Nephron (organoid): ENCODE measurements at regions not wholly inside any gene's neighbourhood (a gene's known extent, or its start where the extent isn't known, plus 50 kb on each side); places are given as distances from the start of the nearest gene placed in this dataset.

Source experiments
- H3K27ac Mint-ChIP-seq, 3 experiments: 2 replicates each; pipeline ENCODE4 v1.8.0; 2020; ENCODE audit warnings: mixed read lengths in 3 of 3, mild to moderate bottlenecking in 2 of 3, moderate library complexity in 1 of 3
- H3K27me3 Mint-ChIP-seq: 2 replicates; pipeline ENCODE4 v1.8.0; 2021; ENCODE audit warnings: low read depth, mild to moderate bottlenecking, moderate library complexity, mixed read lengths
- H3K36me3 Mint-ChIP-seq: 2 replicates; pipeline ENCODE4 v1.8.0; 2020; ENCODE audit warnings: low read depth, mixed read lengths
- H3K4me1 Mint-ChIP-seq: 2 replicates; pipeline ENCODE4 v1.8.0; 2020; ENCODE audit warnings: mixed read lengths
- H3K4me3 Mint-ChIP-seq, 3 experiments: 2 replicates each; pipeline ENCODE4 v1.8.0; 2020; ENCODE audit warnings: mild to moderate bottlenecking in 3 of 3, mixed read lengths in 3 of 3, moderate library complexity in 2 of 3
- H3K9me3 Mint-ChIP-seq: 2 replicates; pipeline ENCODE4 v1.8.0; 2020; ENCODE audit warnings: mixed read lengths
- TF ChIP-seq, protein P1 (sequence below), 3 experiments: fragments of 200-600 bp; sonication (generic); IDR thresholded peaks; one replicate each; pipeline ENCODE4 v1.5.0; 2021; ENCODE audit warnings: antibody characterized with exemption in 3 of 3; ENCODE audit not compliant: unreplicated experiment in 3 of 3

DNA sequence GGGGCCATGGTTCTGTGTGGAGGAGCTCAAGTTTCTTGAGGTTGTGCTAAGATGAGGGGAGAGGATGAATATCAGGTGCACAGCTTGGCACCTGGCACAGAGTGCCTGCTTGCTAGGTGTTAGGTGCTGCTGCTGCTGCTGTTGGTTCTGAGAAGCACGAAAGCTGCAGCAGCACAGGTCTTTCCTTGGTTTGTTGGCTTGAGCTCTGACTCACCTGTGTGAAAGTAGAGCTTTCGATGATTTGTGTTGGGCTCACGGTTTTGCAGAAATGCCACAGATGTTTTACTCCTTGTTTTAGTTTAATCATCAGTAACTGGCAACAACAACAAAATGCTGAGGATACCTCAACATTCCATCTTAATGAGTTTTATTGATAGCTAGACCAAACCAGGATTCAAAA, 221.6 kb downstream of the BRINP2 start:
- Mint-ChIP-seq H3K36me3 (no peaks in the 10 kb centered on the region), H3K27ac (no peak overlapping the region), H3K4me1 (no peaks in the 10 kb centered on the region), H3K9me3 (no peaks in the 10 kb centered on the region), H3K27me3 (no peaks in the 10 kb centered on the region), H3K4me3 (no peak overlapping the region)
- TF ChIP-seq, protein P1, sequence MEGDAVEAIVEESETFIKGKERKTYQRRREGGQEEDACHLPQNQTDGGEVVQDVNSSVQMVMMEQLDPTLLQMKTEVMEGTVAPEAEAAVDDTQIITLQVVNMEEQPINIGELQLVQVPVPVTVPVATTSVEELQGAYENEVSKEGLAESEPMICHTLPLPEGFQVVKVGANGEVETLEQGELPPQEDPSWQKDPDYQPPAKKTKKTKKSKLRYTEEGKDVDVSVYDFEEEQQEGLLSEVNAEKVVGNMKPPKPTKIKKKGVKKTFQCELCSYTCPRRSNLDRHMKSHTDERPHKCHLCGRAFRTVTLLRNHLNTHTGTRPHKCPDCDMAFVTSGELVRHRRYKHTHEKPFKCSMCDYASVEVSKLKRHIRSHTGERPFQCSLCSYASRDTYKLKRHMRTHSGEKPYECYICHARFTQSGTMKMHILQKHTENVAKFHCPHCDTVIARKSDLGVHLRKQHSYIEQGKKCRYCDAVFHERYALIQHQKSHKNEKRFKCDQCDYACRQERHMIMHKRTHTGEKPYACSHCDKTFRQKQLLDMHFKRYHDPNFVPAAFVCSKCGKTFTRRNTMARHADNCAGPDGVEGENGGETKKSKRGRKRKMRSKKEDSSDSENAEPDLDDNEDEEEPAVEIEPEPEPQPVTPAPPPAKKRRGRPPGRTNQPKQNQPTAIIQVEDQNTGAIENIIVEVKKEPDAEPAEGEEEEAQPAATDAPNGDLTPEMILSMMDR (IDR thresholded peaks at IDR 0.05; ENCODE audit: unreplicated experiment in 3 of 3), result no peak

GRCh38 chr1:177385760-177386698, 215.3 kb downstream of the BRINP2 start:
- Mint-ChIP-seq H3K27ac (no peak overlapping the region), H3K9me3 (peaks cover 14% of the 10 kb centered on the region), H3K4me1 (no peaks in the 10 kb centered on the region), H3K27me3 (no peaks in the 10 kb centered on the region), H3K36me3 (no peaks in the 10 kb centered on the region), H3K4me3 (no peak overlapping the region)
- TF ChIP-seq, protein P1 (IDR thresholded peaks at IDR 0.05; ENCODE audit: unreplicated experiment in 3 of 3), result no peak

DNA sequence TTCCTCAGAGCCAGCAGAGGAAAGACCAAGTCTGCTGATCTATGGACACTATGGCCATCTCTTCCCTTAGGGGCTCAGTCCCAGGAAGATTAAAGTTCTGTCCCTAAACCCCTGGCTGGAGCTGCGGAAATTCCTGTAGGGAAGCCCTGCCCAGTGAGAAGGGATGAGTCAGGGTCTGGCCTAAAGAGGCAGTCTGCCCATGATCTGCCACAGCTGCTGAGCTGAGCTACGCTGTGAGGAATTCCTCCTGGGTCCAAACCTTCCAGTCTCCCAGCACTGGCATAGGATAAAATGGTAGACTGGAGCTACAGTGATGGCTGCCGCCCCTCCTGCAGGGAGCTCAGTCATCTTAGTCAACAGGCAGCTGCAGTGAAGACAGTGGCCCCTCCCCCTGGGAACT, 213.7 kb downstream of the BRINP2 start:
- Mint-ChIP-seq H3K4me1 (no peaks in the 10 kb centered on the region), H3K4me3 (no peak overlapping the region), H3K36me3 (no peaks in the 10 kb centered on the region), H3K9me3 (peaks cover 22% of the 10 kb centered on the region), H3K27ac (no peak overlapping the region), H3K27me3 (no peaks in the 10 kb centered on the region)
- TF ChIP-seq, protein P1 (IDR thresholded peaks at IDR 0.05; ENCODE audit: unreplicated experiment in 3 of 3), result no peak

- Mint-ChIP-seq H3K27ac (no peak overlapping the region), H3K27me3 (no peaks in the 10 kb centered on the region), H3K36me3 (no peaks in the 10 kb centered on the region), H3K4me3 (no peak overlapping the region), H3K9me3 (peaks cover 22% of the 10 kb centered on the region), H3K4me1 (no peaks in the 10 kb centered on the region)
- TF ChIP-seq, protein P1 (IDR thresholded peaks at IDR 0.05; ENCODE audit: unreplicated experiment in 3 of 3), result no peak
Measured at GRCh38 chr1:177383715-177384114, 213.0 kb downstream of the BRINP2 start.

- H3K27ac Mint-ChIP-seq, result no peak overlapping the region
- H3K4me1 Mint-ChIP-seq, result no peaks in the 10 kb centered on the region
- TF ChIP-seq, protein P1 (IDR thresholded peaks at IDR 0.05; ENCODE audit: unreplicated experiment in 3 of 3), result no peak
- no peaks in the 10 kb centered on the region for H3K36me3 Mint-ChIP-seq
- H3K4me3 Mint-ChIP-seq, result no peak overlapping the region
- no peaks in the 10 kb centered on the region for H3K27me3 Mint-ChIP-seq
- peaks cover 22% of the 10 kb centered on the region for H3K9me3 Mint-ChIP-seq
Measured at GRCh38 chr1:177377866-177378265, 207.1 kb downstream of the BRINP2 start.

DNA sequence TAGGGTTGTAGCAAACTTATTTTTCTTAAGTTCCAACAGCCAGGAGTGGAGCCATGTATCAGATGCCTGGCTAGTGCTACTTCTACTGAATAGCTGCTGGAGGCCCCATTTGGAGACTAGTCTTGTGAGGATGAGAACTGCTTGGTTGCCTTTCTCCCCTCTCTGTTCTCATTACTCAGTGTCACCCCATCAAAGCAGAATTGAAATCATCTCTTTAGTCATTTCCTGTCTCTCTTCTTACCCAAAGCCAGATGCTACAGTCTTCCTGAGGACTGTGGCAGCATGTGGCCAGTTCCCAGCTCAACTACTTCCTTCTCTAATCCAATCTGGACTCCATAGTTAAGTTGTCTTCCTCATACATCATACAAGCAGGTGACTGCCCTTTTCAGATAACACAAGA, 197.5 kb downstream of the BRINP2 start:
- Mint-ChIP-seq H3K27ac (no peak overlapping the region), H3K27me3 (no peaks in the 10 kb centered on the region), H3K4me1 (no peaks in the 10 kb centered on the region), H3K4me3 (no peak overlapping the region), H3K36me3 (no peaks in the 10 kb centered on the region), H3K9me3 (no peaks in the 10 kb centered on the region)
- TF ChIP-seq, protein P1 (IDR thresholded peaks at IDR 0.05; ENCODE audit: unreplicated experiment in 3 of 3), result no peak
